Spleen (tissue), 11 donors: ENCODE measurements at regions not wholly inside any gene's neighbourhood (a gene's known extent, or its start where the extent isn't known, plus 50 kb on each side); places are given as distances from the start of the nearest gene placed in this dataset.

ENCODE experiments used
- DNase-seq: peaks from one replicate; pipeline ENCODE4 v3.0.0-alpha.2; 2020
- H3K27ac ChIP-seq, 8 donors: fragments of 200-600 bp; sonication (generic) in 7 of 8; 1 replicate in 4 of 8; 2 replicates in 4 of 8; pipeline versions ENCODE4 v1.5.0 to v1.8.0; 2016 to 2021; ENCODE audit warnings: inconsistent platforms in 4 of 8, mild to moderate bottlenecking in 4 of 8, moderate library complexity in 1 of 8
- H3K27me3 ChIP-seq, 7 donors: fragments of 200-600 bp; sonication (generic) in 6 of 7; replicated peaks in 1 of 7; 1 replicate in 4 of 7; 2 replicates in 3 of 7; pipeline versions ENCODE4 v1.5.0 to v1.8.0; 2016 to 2021; ENCODE audit warnings: inconsistent platforms in 3 of 7, mild to moderate bottlenecking in 1 of 7
- H3K36me3 ChIP-seq, 6 donors: fragments of 200-600 bp; sonication (generic) in 5 of 6; 1 replicate in 4 of 6; 2 replicates in 2 of 6; pipeline versions ENCODE4 v1.5.0 to v1.8.0; 2016 to 2021; ENCODE audit warnings: inconsistent platforms in 2 of 6
- H3K4me1 ChIP-seq, 6 donors: fragments of 200-600 bp; sonication (generic) in 5 of 6; 1 replicate in 3 of 6; 2 replicates in 3 of 6; pipeline versions ENCODE4 v1.5.0 to v1.8.0; 2016 to 2021; ENCODE audit warnings: inconsistent platforms in 3 of 6
- H3K4me3 ChIP-seq, 8 donors: fragments of 200-600 bp; sonication (generic) in 7 of 8; 1 replicate in 4 of 8; 2 replicates in 4 of 8; pipeline versions ENCODE4 v1.5.0 to v1.8.0; 2016 to 2021; ENCODE audit warnings: inconsistent platforms in 4 of 8, mild to moderate bottlenecking in 4 of 8, moderate library complexity in 2 of 8
- H3K9me3 ChIP-seq, 8 donors: fragments of 200-600 bp; sonication (generic) in 7 of 8; 1 replicate in 4 of 8; 2 replicates in 4 of 8; pipeline versions ENCODE4 v1.5.0 to v1.8.0; 2016 to 2021; ENCODE audit warnings: inconsistent platforms in 4 of 8
- CTCF ChIP-seq, 11 experiments: fragments of 200-600 bp in 7 of 11; fragments of 450-650 bp in 4 of 11; sonication (generic) in 4 of 11; IDR thresholded peaks in 8 of 11; conservative IDR thresholded peaks in 3 of 11; 1 replicate in 7 of 11; 2 replicates in 4 of 11; pipeline versions ENCODE4 v1.4.0 to v1.8.0; 2016 to 2021; ENCODE audit warnings: antibody characterized with exemption in 11 of 11, inconsistent platforms in 4 of 11, mild to moderate bottlenecking in 1 of 11
- POLR2A ChIP-seq, 3 donors: fragments of 450-650 bp; IDR thresholded peaks; one replicate each; pipeline ENCODE4 v1.5.1; 2017; ENCODE audit warnings: antibody characterized with exemption in 3 of 3, mild to moderate bottlenecking in 1 of 3
- POLR2AphosphoS5 ChIP-seq, 3 donors: sonication (generic); formaldehyde crosslinking; IDR thresholded peaks; one replicate each; pipeline ENCODE4 v1.5.1; 2017; ENCODE audit warnings: antibody characterized with exemption in 3 of 3
- WGBS, 5 donors: extraction: QIAGEN DNeasy Blood & Tissue Kit in 3 of 5; methylation state at CpG; one replicate each; pipeline versions ENCODE4 v1.1.5 to v1.1.7; 2013 to 2018; 5-methylcytosine and 5-hydroxymethylcytosine counted together
- intact Hi-C: fragments of 100-400 bp; cut with DNase I; formaldehyde crosslinking; loops from one replicate; pipeline ENCODE4 v1.15.0; 2023; ENCODE audit warnings: low total_unique reads
- donor health status: healthy with polysubstance abuse.
- donor health status: DM: no; HTN: no; CAD: no; lungs with moderate emphysema.
- donor health status: DM: no; HTN: no; CAD: no.
- donor health status: Bipolar disorder and iron deficiency.
- donor health status: healthy.
- donor health status: DM: no; HTN: no; CAD: no.
- donor health status: DM: yes; HTN: yes; CAD: no.

- TF ChIP-seq POLR2A (IDR thresholded peaks at IDR 0.05) (no peak), CTCF (IDR thresholded peaks at IDR 0.05 in 8 of 11, conservative IDR thresholded peaks at IDR 0.05 in 3 of 11) (no peak), POLR2AphosphoS5 (IDR thresholded peaks at IDR 0.05) (no peak)
- intact Hi-C loops, result no loop called here
Measured at GRCh38 chr13:72390909-72391308, 336.5 kb downstream of the MZT1 start.

GRCh38 chr13:72386138-72386684 is 341.2 kb downstream of the MZT1 start:
- Histone ChIP-seq H3K4me3 (no peak overlapping the region), H3K27ac (no peak overlapping the region), H3K27me3 (no peaks in the 10 kb centered on the region), H3K4me1 (peaks cover 0 to 11% (median 0%) of the 10 kb centered on the region in 6 donors), H3K9me3 (no peaks in the 10 kb centered on the region), H3K36me3 (no peaks in the 10 kb centered on the region)
- WGBS, 5 donors, result 88 to 92% (median 90%) methylated on average over 5 of the region's 5 CpGs
- intact Hi-C loops, result no loop called here
- no peak for DNase-seq
- TF ChIP-seq CTCF (IDR thresholded peaks at IDR 0.05 in 8 of 11, conservative IDR thresholded peaks at IDR 0.05 in 3 of 11) (no peak), POLR2A (IDR thresholded peaks at IDR 0.05) (no peak), POLR2AphosphoS5 (IDR thresholded peaks at IDR 0.05) (no peak)

More at GRCh38 chr13:72390909-72391308, 336.5 kb downstream of the MZT1 start:
- Histone ChIP-seq H3K4me1 (no peaks in the 10 kb centered on the region), H3K4me3 (no peak overlapping the region), H3K27me3 (no peaks in the 10 kb centered on the region), H3K36me3 (no peaks in the 10 kb centered on the region), H3K9me3 (no peaks in the 10 kb centered on the region), H3K27ac (no peak overlapping the region)
- DNase-seq, result no peak
- WGBS, 5 donors, result 76 to 93% (median 86%) methylated on average over 4 of the region's 4 CpGs

- Histone ChIP-seq H3K4me3 (no peak overlapping the region), H3K36me3 (no peaks in the 10 kb centered on the region), H3K4me1 (peaks cover 0 to 11% (median 0%) of the 10 kb centered on the region in 6 donors), H3K9me3 (no peaks in the 10 kb centered on the region), H3K27ac (no peak overlapping the region), H3K27me3 (no peaks in the 10 kb centered on the region)
- no peak for DNase-seq
- TF ChIP-seq CTCF (IDR thresholded peaks at IDR 0.05 in 8 of 11, conservative IDR thresholded peaks at IDR 0.05 in 3 of 11) (no peak), POLR2A (IDR thresholded peaks at IDR 0.05) (no peak), POLR2AphosphoS5 (IDR thresholded peaks at IDR 0.05) (no peak)
- intact Hi-C loops, result no loop called here
- 78 to 85% (median 80%) methylated on average over 5 of the region's 5 CpGs for WGBS, 5 donors
Measured at GRCh38 chr13:72384879-72385278, 342.6 kb downstream of the MZT1 start.

GRCh38 chr13:72384186-72384823 is 343.1 kb downstream of the MZT1 start:
- peak overlapping the region in 1 of 8 donors; percentile 20 for H3K27ac ChIP-seq
- no peaks in the 10 kb centered on the region for H3K36me3 ChIP-seq
- no peak overlapping the region for H3K4me3 ChIP-seq
- no peaks in the 10 kb centered on the region for H3K9me3 ChIP-seq
- TF ChIP-seq POLR2AphosphoS5 (IDR thresholded peaks at IDR 0.05), result no peak
- TF ChIP-seq POLR2A (IDR thresholded peaks at IDR 0.05), result no peak
- no peak for TF ChIP-seq CTCF (IDR thresholded peaks at IDR 0.05 in 8 of 11, conservative IDR thresholded peaks at IDR 0.05 in 3 of 11)
- intact Hi-C loops, result no loop called here
- peaks cover 0 to 11% (median 0%) of the 10 kb centered on the region in 6 donors for H3K4me1 ChIP-seq
- DNase-seq, result no peak
- no peaks in the 10 kb centered on the region for H3K27me3 ChIP-seq
- WGBS, 5 donors, result 39 to 58% (median 51%) methylated on average over 4 of the region's 4 CpGs
